ENCODE measurements at regions not wholly inside any gene's neighbourhood (a gene's known extent, or its start where the extent isn't known, plus 50 kb on each side); places are given as distances from the start of the nearest gene placed in this dataset.

- TF ChIP-seq CTCF (IDR thresholded peaks at IDR 0.05) (no peak), POLR2AphosphoS5 (IDR thresholded peaks at IDR 0.05) (no peak)
Observed at GRCh38 chr12:41737423-41737822, 407.3 kb downstream of the GXYLT1 start.
